GM12878 (cell line): ENCODE measurements at regions not wholly inside any gene's neighbourhood (a gene's known extent, or its start where the extent isn't known, plus 50 kb on each side); places are given as distances from the start of the nearest gene placed in this dataset.
"Not testable (repeated sequence)": the region's sequence is repeated elsewhere in the genome, so short reads cannot be mapped to it uniquely, and the experiment has no call there.

Experiments
- ATAC-seq: fragments of 200-7000 bp; cut with Tn5 transposase; 3 replicates; pipeline ENCODE4 v1.9.1; 2020; ENCODE audit warnings: mild to moderate bottlenecking, moderate library complexity
- BruUV-seq: library from RNA; stranded (reverse); fragments of 400-500 nt; replicated peaks from 2 replicates; lab custom pipeline; 2021; lab: Mats Ljungman, UMichigan
- CTCF ChIA-PET: fragments of 300-600 bp; sonication (Branson Sonifier 250); formaldehyde crosslinking; extraction: SDS; loops from one replicate; lab custom pipeline; 2021; ENCODE audit warnings: inconsistent platforms; lab: Yijun Ruan, JAX
- POLR2A ChIA-PET: fragments of 350-600 bp; formaldehyde crosslinking; extraction: SDS; loops from one replicate; lab custom pipeline; 2021; ENCODE audit warnings: inconsistent platforms; lab: Charles Lee
- RAD21 ChIA-PET: fragments of 300-600 bp; sonication (Branson Sonifier 250); formaldehyde crosslinking; loops from one replicate; lab custom pipeline; 2023; ENCODE audit warnings: antibody characterized with exemption; ENCODE audit not compliant: unreplicated experiment; lab: Charles Lee
- SMC1A ChIA-PET: fragments of 300-600 bp; sonication (Branson Sonifier 250); formaldehyde crosslinking; loops from one replicate; lab custom pipeline; 2023; ENCODE audit not compliant: unreplicated experiment, uncharacterized antibody; lab: Charles Lee
- DNase-seq: peaks from one replicate; pipeline ENCODE4 v3.0.0-alpha.2; 2011; ENCODE audit warnings: low read depth, low spot score
- FAIRE-seq: peaks from 3 replicates; lab custom pipeline; 2011; peaks lifted over from hg19 to GRCh38; lab: Jason Lieb, UNC
- H2AFZ ChIP-seq: 2 replicates; pipeline ENCODE4 v1.6.0; 2011; ENCODE audit warnings: low read depth, low read length, control low read depth; ENCODE audit not compliant: control insufficient read depth
- H3K27ac ChIP-seq: 2 replicates; pipeline ENCODE4 v1.5.1; 2011; ENCODE audit warnings: control low read depth; ENCODE audit not compliant: control insufficient read depth, insufficient read depth
- H3K27me3 ChIP-seq, 2 experiments: replicated peaks in 1 of 2; 2 replicates each; pipeline versions ENCODE4 v1.6.0 to v1.6.1; 2011; ENCODE audit warnings: low read length in 1 of 2; ENCODE audit not compliant: control insufficient read depth in 2 of 2, insufficient read depth in 2 of 2
- H3K36me3 ChIP-seq, 2 experiments: 2 replicates each; pipeline ENCODE4 v1.5.1; 2011; ENCODE audit warnings: low read length in 1 of 2; ENCODE audit not compliant: control insufficient read depth in 2 of 2, insufficient read depth in 2 of 2
- H3K4me1 ChIP-seq: 2 replicates; pipeline ENCODE4 v1.6.1; 2011; ENCODE audit warnings: mild to moderate bottlenecking, low read length, moderate library complexity, mixed read lengths; ENCODE audit not compliant: control insufficient read depth, insufficient read depth
- H3K4me2 ChIP-seq: 2 replicates; pipeline ENCODE4 v1.6.0; 2011; ENCODE audit warnings: control low read depth; ENCODE audit not compliant: control insufficient read depth, insufficient read depth
- H3K4me3 ChIP-seq: fragments of 200-600 bp; sonication (generic); 2 replicates; pipeline ENCODE4 v1.5.1; 2016
- H3K79me2 ChIP-seq: 2 replicates; pipeline ENCODE4 v1.6.0; 2011; ENCODE audit warnings: low read length; ENCODE audit not compliant: control insufficient read depth, insufficient read depth
- H3K9ac ChIP-seq: 2 replicates; pipeline ENCODE4 v1.8.0; 2011; ENCODE audit warnings: low read length, control low read depth, mixed read lengths; ENCODE audit not compliant: control insufficient read depth, insufficient read depth
- H3K9me3 ChIP-seq: replicated peaks from 3 replicates; pipeline ENCODE4 v1.5.1; 2011; ENCODE audit warnings: mild to moderate bottlenecking, low read length; ENCODE audit not compliant: control insufficient read depth, insufficient read depth
- H4K20me1 ChIP-seq: 2 replicates; pipeline ENCODE4 v1.6.0; 2011; ENCODE audit not compliant: control insufficient read depth, insufficient read depth
- NFYB ChIP-seq: IDR thresholded peaks from 2 replicates; pipeline ENCODE4 v1.6.1; 2011; ENCODE audit warnings: low read depth, mild to moderate bottlenecking, low read length, improper control_type of control experiment, moderate library complexity; ENCODE audit not compliant: insufficient read depth
- WGBS: methylation state at CpG from one replicate; pipeline ENCODE4 v1.1.6; 2016; ENCODE audit warnings: low lambda C conversion rate; ENCODE audit not compliant: insufficient replicate concordance, insufficient coverage; ENCODE audit errors: missing lambda C conversion rate; 5-methylcytosine and 5-hydroxymethylcytosine counted together
- in situ Hi-C: fragments of 300-500 bp; cut with MboI; formaldehyde crosslinking; loops from 9 replicates; pipeline ENCODE4 v1.14.3; 2018; ENCODE audit warnings: mixed read lengths
- intact Hi-C: fragments of 100-400 bp; cut with micrococcal nuclease; formaldehyde crosslinking; loops from one replicate; pipeline ENCODE4 v1.14.2; 2022; ENCODE audit not compliant: unreplicated experiment

DNA sequence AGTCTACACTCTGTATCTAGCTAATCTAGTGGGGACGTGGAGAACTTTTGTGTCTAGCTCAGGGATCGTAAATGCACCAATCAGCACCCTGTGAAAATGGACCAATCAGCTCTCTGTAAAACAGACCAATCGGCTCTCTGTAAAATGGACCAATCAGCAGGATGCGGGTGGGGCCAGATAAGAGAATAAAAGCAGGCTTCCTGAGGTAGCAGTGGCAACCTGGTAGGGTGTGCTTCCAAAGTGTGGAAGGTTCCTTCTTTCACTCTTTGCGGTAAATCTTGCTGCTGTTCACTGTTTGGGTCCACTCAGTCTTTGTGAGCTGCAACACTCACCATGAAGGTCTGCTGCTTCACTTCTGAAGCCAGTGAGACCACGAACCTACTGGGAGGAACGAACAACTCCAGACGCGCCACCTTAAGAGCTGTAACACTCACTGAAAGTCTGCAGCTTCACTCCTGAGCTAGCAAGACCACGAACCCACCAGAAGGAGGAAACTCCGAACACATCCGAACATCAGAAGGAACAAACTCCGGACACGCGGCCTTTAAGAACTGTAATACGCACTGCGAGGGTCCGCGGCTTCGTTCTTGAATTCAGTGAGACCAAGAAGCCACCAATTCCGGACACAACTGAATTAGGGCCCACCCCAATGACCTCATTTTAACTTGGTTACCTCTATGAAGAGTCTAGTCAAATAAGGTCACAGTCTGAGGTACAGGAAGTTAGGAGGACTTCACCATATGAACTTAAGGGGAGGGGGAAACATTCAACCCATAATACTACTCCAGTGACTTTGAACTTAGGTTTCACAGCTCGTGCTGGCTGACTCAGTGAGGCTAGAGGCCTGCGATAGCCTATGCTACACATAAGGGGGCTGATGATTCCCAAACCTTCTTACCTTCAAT lies 59.8 kb upstream of the LPGAT1 start:
- H2AFZ ChIP-seq, FAIRE-seq, H4K20me1 ChIP-seq, H3K4me3 ChIP-seq, H3K4me1 ChIP-seq, H3K9ac ChIP-seq, H3K9me3 ChIP-seq, H3K27me3 ChIP-seq, DNase-seq, CTCF ChIA-PET, H3K79me2 ChIP-seq, in situ Hi-C loops, RAD21 ChIA-PET, intact Hi-C loops, H3K27ac ChIP-seq, ATAC-seq, H3K36me3 ChIP-seq, BruUV-seq, H3K4me2 ChIP-seq: not testable (repeated sequence)
- ChIA-PET POLR2A (interaction anchor here (1.2 kb wide), 1 partner anchor 141 kb away, joined by 3 read pairs; no protein-coding TSS in a partner anchor), SMC1A (interaction anchor here (1.0 to 1.5 kb wide), 4 partner anchors 10 to 73 kb away, joined by 3 to 4 read pairs (median 4); no protein-coding TSS in a partner anchor)
- WGBS = 91% methylated on average over 23 of the region's 23 CpGs
- 0 out of 2 replicates have a peak, but pooled peaks have one; percentile 41 for TF ChIP-seq NFYB

- in situ Hi-C loops, CTCF ChIA-PET, H3K9ac ChIP-seq, H3K9me3 ChIP-seq, H3K27ac ChIP-seq, H3K4me3 ChIP-seq, DNase-seq, H4K20me1 ChIP-seq, H3K79me2 ChIP-seq, H3K27me3 ChIP-seq, H3K4me2 ChIP-seq, H2AFZ ChIP-seq, H3K36me3 ChIP-seq, BruUV-seq, ATAC-seq, RAD21 ChIA-PET, H3K4me1 ChIP-seq, FAIRE-seq: not testable (repeated sequence)
- intact Hi-C loops = loop anchor here (5.0 kb wide), 1 partner anchor 48 kb away; no protein-coding TSS in a partner anchor
- 98% methylated on average over 42 of the region's 50 CpGs for WGBS
- SMC1A ChIA-PET = interaction anchor here (1.3 to 2.7 kb wide), 5 partner anchors 10 to 191 kb away, joined by 3 to 12 read pairs (median 4); no protein-coding TSS in a partner anchor
- POLR2A ChIA-PET = interaction anchor here (1.2 kb wide), 1 partner anchor 142 kb away, joined by 3 read pairs; no protein-coding TSS in a partner anchor
These were observed 58.9 kb upstream of the LPGAT1 start for GRCh38 chr1:211889307-211890090.
